Femur (tissue), 1 donor: ENCODE measurements at regions not wholly inside any gene's neighbourhood (a gene's known extent, or its start where the extent isn't known, plus 50 kb on each side); places are given as distances from the start of the nearest gene placed in this dataset.
A peak's percentile ranks its signal among the peaks of the same experiment; 100 is the strongest.
"Not testable (repeated sequence)": the region's sequence is repeated elsewhere in the genome, so short reads cannot be mapped to it uniquely, and the experiment has no call there.

Source experiments
- DNase-seq: peaks from one replicate; pipeline ENCODE4 v3.0.0-alpha.2; 2017

GRCh38 chr16:29179401-29180205 lies 194.8 kb downstream of the LAT start:
- not testable (repeated sequence) for DNase-seq

GRCh38 chr16:29177888-29178726 lies 193.3 kb downstream of the LAT start:
- DNase-seq, result not testable (repeated sequence)

- peak; percentile 36 for DNase-seq
Measured at GRCh38 chr16:29177203-29177887, 192.5 kb downstream of the LAT start.

- not testable (repeated sequence) for DNase-seq
Measured at GRCh38 chr16:29176822-29177202, 192.0 kb downstream of the LAT start.

- DNase-seq, result not testable (repeated sequence)
Measured at GRCh38 chr16:29176154-29176470, 191.3 kb downstream of the LAT start.

- peak; percentile 15 for DNase-seq
Measured at GRCh38 chr16:29175411-29176153, 190.7 kb downstream of the LAT start.

GRCh38 chr16:29173371-29174305 lies 188.8 kb downstream of the LAT start:
- DNase-seq, result not testable (repeated sequence)

GRCh38 chr16:29172098-29172724 lies 187.4 kb downstream of the LAT start:
- DNase-seq, result not testable (repeated sequence)

GRCh38 chr16:29171296-29171695 lies 186.4 kb downstream of the LAT start:
- DNase-seq, result not testable (repeated sequence)

- peak; percentile 59 for DNase-seq
Measured at GRCh38 chr16:29170393-29171119, 185.7 kb downstream of the LAT start.

- peak; percentile 53 for DNase-seq
Measured at GRCh38 chr16:29169295-29169994, 184.6 kb downstream of the LAT start.

- DNase-seq, result not testable (repeated sequence)
Measured at GRCh38 chr16:29168515-29169259, 183.8 kb downstream of the LAT start.

- not testable (repeated sequence) for DNase-seq
Measured at GRCh38 chr16:29164442-29165089, 179.7 kb downstream of the LAT start.

GRCh38 chr16:29160171-29160570 lies 175.3 kb downstream of the LAT start:
- not testable (repeated sequence) for DNase-seq

GRCh38 chr16:29159603-29160002 lies 174.8 kb downstream of the LAT start:
- peak; percentile 41 for DNase-seq

GRCh38 chr16:29158785-29159184 lies 173.9 kb downstream of the LAT start:
- DNase-seq, result no peak

GRCh38 chr16:29158031-29158784 lies 173.4 kb downstream of the LAT start:
- not testable (repeated sequence) for DNase-seq
